ENCODE measurements at regions not wholly inside any gene's neighbourhood (a gene's known extent, or its start where the extent isn't known, plus 50 kb on each side); places are given as distances from the start of the nearest gene placed in this dataset.

GRCh38 chr5:62933261-62933660 is 354.6 kb downstream of the LRRC70 start:
- TF ChIP-seq GTF2F1 (IDR thresholded peaks at IDR 0.05; ENCODE audit: low read depth, low read length) (no peak), MED1 (CRISPR knock-in tag; IDR thresholded peaks at IDR 0.05; ENCODE audit: borderline replicate concordance) (no peak), PATZ1 (CRISPR knock-in tag; IDR thresholded peaks at IDR 0.05; ENCODE audit: borderline replicate concordance) (no peak), EZH2 (IDR thresholded peaks at IDR 0.05; ENCODE audit: borderline replicate concordance, low read depth, low read length) (no peak), HMG20B (CRISPR knock-in tag; IDR thresholded peaks at IDR 0.05) (no peak), KAT7 (CRISPR knock-in tag; IDR thresholded peaks at IDR 0.05; ENCODE audit: borderline replicate concordance) (no peak), MEF2A (IDR thresholded peaks at IDR 0.05; ENCODE audit: control insufficient read depth, low read depth, low read length) (no peak), ZBTB33 (CRISPR knock-in tag; IDR thresholded peaks at IDR 0.05) (no peak), ATF2 (CRISPR knock-in tag; IDR thresholded peaks at IDR 0.05) (no peak), CBX8 (IDR thresholded peaks at IDR 0.05; ENCODE audit: borderline replicate concordance, extremely low read depth, low read depth, low read length, poor library complexity, severe bottlenecking) (no peak)

All from K562 (cell line).